H1 (cell line): ENCODE measurements at regions not wholly inside any gene's neighbourhood (a gene's known extent, or its start where the extent isn't known, plus 50 kb on each side); places are given as distances from the start of the nearest gene placed in this dataset.

Experiments
- CTCF ChIA-PET: fragments of 300-600 bp; sonication (Branson Sonifier 250); formaldehyde crosslinking; loops from one replicate; lab custom pipeline; 2021; ENCODE audit not compliant: partially characterized antibody; lab: Charles Lee
- POLR2A ChIA-PET: fragments of 300-600 bp; sonication (Branson Sonifier 250); formaldehyde crosslinking; loops from one replicate; lab custom pipeline; 2021; ENCODE audit warnings: inconsistent platforms; ENCODE audit not compliant: partially characterized antibody; lab: Charles Lee
- DNase-seq, 2 experiments: peaks; one replicate each; pipeline versions ENCODE4 v3.0.0 to v3.0.0-alpha.2; 2010 to 2022; ENCODE audit warnings: low spot score in 2 of 2, low read depth in 1 of 2, mixed read lengths in 1 of 2
- FAIRE-seq: peaks from 2 replicates; lab custom pipeline; 2011; peaks lifted over from hg19 to GRCh38; lab: Jason Lieb, UNC
- H2AFZ ChIP-seq: 2 replicates; pipeline ENCODE4 v1.8.1; 2012; ENCODE audit warnings: low read length, inconsistent platforms
- H2AK5ac ChIP-seq: 2 replicates; pipeline ENCODE4 v1.6.1; 2013; ENCODE audit warnings: low read depth, low read length
- H2BK120ac ChIP-seq: replicated peaks from 2 replicates; pipeline ENCODE3; 2013; ENCODE audit warnings: low read depth, low read length, inconsistent platforms
- H2BK12ac ChIP-seq: 2 replicates; pipeline ENCODE4 v1.6.1; 2013; ENCODE audit warnings: low read depth, low read length
- H2BK15ac ChIP-seq: 2 replicates; pipeline ENCODE4 v1.6.1; 2013; ENCODE audit warnings: low read length
- H2BK20ac ChIP-seq: 2 replicates; pipeline ENCODE4 v1.6.1; 2013; ENCODE audit warnings: low read length
- H2BK5ac ChIP-seq: 2 replicates; pipeline ENCODE4 v1.6.1; 2013; ENCODE audit warnings: low read depth, low read length
- H3K14ac ChIP-seq: 2 replicates; pipeline ENCODE4 v1.6.1; 2013; ENCODE audit warnings: inconsistent platforms; ENCODE audit not compliant: insufficient read length
- H3K18ac ChIP-seq: 2 replicates; pipeline ENCODE4 v1.6.1; 2013; ENCODE audit warnings: low read length; ENCODE audit errors: extremely low read depth
- H3K23ac ChIP-seq: 2 replicates; pipeline ENCODE4 v1.6.1; 2013; ENCODE audit warnings: inconsistent platforms; ENCODE audit not compliant: insufficient read length
- H3K23me2 ChIP-seq: 2 replicates; pipeline ENCODE4 v1.6.1; 2013; ENCODE audit warnings: low read depth, low read length
- H3K27ac ChIP-seq: 2 replicates; pipeline ENCODE4 v1.6.1; 2011; ENCODE audit warnings: low read depth, low read length, inconsistent platforms
- H3K27me3 ChIP-seq, 4 experiments: replicated peaks in 1 of 4; 1 replicate in 1 of 4; 2 replicates in 3 of 4; pipeline versions ENCODE4 v1.6.1 to v1.8.1; 2011 to 2013; ENCODE audit warnings: low read length in 3 of 4, mild to moderate bottlenecking in 3 of 4, inconsistent platforms in 2 of 4, mixed read lengths in 2 of 4, moderate library complexity in 1 of 4; ENCODE audit not compliant: control insufficient read depth in 3 of 4, insufficient read depth in 3 of 4; ENCODE audit errors: extremely low read depth in 1 of 4
- H3K36me3 ChIP-seq, 4 experiments: 2 replicates each; pipeline versions ENCODE4 v1.6.1 to v1.8.1; 2011 to 2013; ENCODE audit warnings: mild to moderate bottlenecking in 4 of 4, low read length in 3 of 4, moderate library complexity in 2 of 4, control low read depth in 1 of 4, inconsistent platforms in 1 of 4; ENCODE audit not compliant: insufficient read depth in 4 of 4, control insufficient read depth in 2 of 4
- H3K4ac ChIP-seq: replicated peaks from 2 replicates; pipeline ENCODE3; 2013; ENCODE audit warnings: low read length, low read depth, mixed read lengths, inconsistent platforms; ENCODE audit not compliant: insufficient read length
- H3K4me1 ChIP-seq, 4 experiments: replicated peaks in 1 of 4; 1 replicate in 1 of 4; 2 replicates in 3 of 4; pipeline versions ENCODE4 v1.6.1 to v1.8.1; 2011 to 2013; ENCODE audit warnings: low read length in 3 of 4, inconsistent platforms in 2 of 4, mixed read lengths in 1 of 4; ENCODE audit not compliant: insufficient read depth in 4 of 4, control insufficient read depth in 3 of 4
- H3K4me2 ChIP-seq, 2 experiments: 2 replicates each; pipeline versions ENCODE4 v1.6.1 to v1.8.1; 2011 to 2013; ENCODE audit warnings: low read depth in 2 of 2, low read length in 2 of 2, control low read depth in 1 of 2, inconsistent platforms in 1 of 2, mild to moderate bottlenecking in 1 of 2; ENCODE audit not compliant: insufficient read depth in 1 of 2
- H3K4me3 ChIP-seq, 4 experiments: fragments of 200-600, 300-600 bp in 1 of 4; sonication (generic), shearing (Covaris generic), sonication (Bioruptor Twin) in 1 of 4; 2 replicates each; pipeline versions ENCODE4 v1.5.1 to v1.8.1; 2011 to 2016; ENCODE audit warnings: low read length in 4 of 4, low read depth in 3 of 4, control low read depth in 2 of 4, inconsistent platforms in 2 of 4, mild to moderate bottlenecking in 2 of 4, mixed read lengths in 1 of 4, moderate library complexity in 1 of 4; ENCODE audit not compliant: insufficient read depth in 2 of 4; ENCODE audit errors: extremely low read depth in 1 of 4
- H3K56ac ChIP-seq: replicated peaks from 2 replicates; pipeline ENCODE3; 2013; ENCODE audit warnings: low read depth, mild to moderate bottlenecking, mixed read lengths, low read length, inconsistent platforms; ENCODE audit not compliant: insufficient read length
- H3K79me1 ChIP-seq: 2 replicates; pipeline ENCODE4 v1.6.1; 2013; ENCODE audit warnings: low read depth, low read length, control low read depth
- H3K79me2 ChIP-seq, 2 experiments: 2 replicates each; pipeline versions ENCODE4 v1.6.1 to v1.8.1; 2012 to 2013; ENCODE audit warnings: low read length in 2 of 2, mild to moderate bottlenecking in 2 of 2, inconsistent platforms in 1 of 2; ENCODE audit not compliant: insufficient read depth in 2 of 2, control insufficient read depth in 1 of 2
- H3K9ac ChIP-seq, 4 experiments: replicated peaks in 1 of 4; 1 replicate in 1 of 4; 2 replicates in 3 of 4; pipeline versions ENCODE4 v1.6.1 to v1.8.1; 2011 to 2013; ENCODE audit warnings: low read depth in 3 of 4, low read length in 3 of 4, control low read depth in 2 of 4, mild to moderate bottlenecking in 2 of 4, moderate library complexity in 2 of 4, inconsistent platforms in 1 of 4; ENCODE audit errors: extremely low read depth in 1 of 4
- H3K9me3 ChIP-seq, 2 experiments: 2 replicates each; pipeline versions ENCODE4 v1.6.1 to v1.8.1; 2012 to 2013; ENCODE audit warnings: mild to moderate bottlenecking in 2 of 2, moderate library complexity in 2 of 2, control low read depth in 1 of 2, inconsistent platforms in 1 of 2, low read depth in 1 of 2, low read length in 1 of 2, mixed read lengths in 1 of 2; ENCODE audit not compliant: insufficient read depth in 2 of 2
- H4K20me1 ChIP-seq, 2 experiments: replicated peaks in 1 of 2; 2 replicates each; pipeline versions ENCODE3 to v1.8.1; 2011 to 2013; ENCODE audit warnings: inconsistent platforms in 2 of 2, low read length in 2 of 2, mild to moderate bottlenecking in 1 of 2; ENCODE audit not compliant: insufficient read depth in 2 of 2, control insufficient read depth in 1 of 2
- H4K5ac ChIP-seq: 2 replicates; pipeline ENCODE4 v1.6.1; 2013; ENCODE audit warnings: low read length, low read depth, mixed read lengths, inconsistent platforms; ENCODE audit not compliant: insufficient read length
- H4K8ac ChIP-seq: 2 replicates; pipeline ENCODE4 v1.8.0; 2013; ENCODE audit warnings: mild to moderate bottlenecking, moderate library complexity, low read length, inconsistent platforms; ENCODE audit not compliant: insufficient read depth; ENCODE audit errors: extremely low read depth
- H4K91ac ChIP-seq: replicated peaks from 2 replicates; pipeline ENCODE3; 2013; ENCODE audit warnings: low read length, mixed read lengths, inconsistent platforms; ENCODE audit not compliant: insufficient read length
- CBX8 ChIP-seq: fragments of 300-800, 300-1000 bp; sonication (generic); IDR thresholded peaks from 2 replicates; pipeline ENCODE4 v1.7.1; 2016; ENCODE audit warnings: low read depth, low read length, borderline replicate concordance
- CHD1 ChIP-seq: IDR thresholded peaks from 2 replicates; pipeline ENCODE4 v1.6.1; 2012; ENCODE audit warnings: low read depth, low read length, improper control_type of control experiment
- CREB1 ChIP-seq: IDR thresholded peaks from 2 replicates; pipeline ENCODE4 v1.6.1; 2012; ENCODE audit warnings: inconsistent platforms
- HDAC2 ChIP-seq, 2 experiments: fragments of 300-600 bp in 1 of 2; sonication (generic) in 1 of 2; IDR thresholded peaks; 2 replicates each; pipeline ENCODE4 v1.6.1; 2011 to 2012; ENCODE audit warnings: low read depth in 2 of 2, low read length in 2 of 2, mild to moderate bottlenecking in 2 of 2, moderate library complexity in 2 of 2, borderline replicate concordance in 1 of 2, inconsistent platforms in 1 of 2
- NRF1 ChIP-seq: IDR thresholded peaks from 2 replicates; pipeline ENCODE4 v1.6.1; 2011; ENCODE audit warnings: mild to moderate bottlenecking, low read depth, low read length, improper control_type of control experiment
- POLR2AphosphoS5 ChIP-seq: IDR thresholded peaks from 2 replicates; pipeline ENCODE4 v1.6.1; 2011; ENCODE audit warnings: low read depth, low read length
- RNF2 ChIP-seq: fragments of 200-900, 300-1000 bp; sonication (generic); IDR thresholded peaks from 2 replicates; pipeline ENCODE4 v1.7.1; 2016; ENCODE audit warnings: borderline replicate concordance, low read depth, mild to moderate bottlenecking, antibody characterized with exemption, low read length; ENCODE audit not compliant: poor library complexity, severe bottlenecking; ENCODE audit errors: missing control alignments
- SAP30 ChIP-seq: fragments of 300-600 bp; sonication (generic); IDR thresholded peaks from 2 replicates; pipeline ENCODE4 v1.7.1; 2012; ENCODE audit warnings: low read length, moderate library complexity, mild to moderate bottlenecking, inconsistent platforms; ENCODE audit not compliant: insufficient read depth, insufficient replicate concordance
- ZNF274 ChIP-seq: IDR thresholded peaks from 2 replicates; pipeline ENCODE4 v1.7.0; 2012; ENCODE audit warnings: low read length, borderline replicate concordance; ENCODE audit errors: extremely low read depth
- WGBS, 2 experiments: shearing (Covaris generic) in 1 of 2; methylation state at CpG; one replicate each; pipeline versions ENCODE4 v1.1.6 to v1.1.7; 2013 to 2015; ENCODE audit warnings: low lambda C conversion rate in 2 of 2, mixed read lengths in 2 of 2, inconsistent platforms in 1 of 2, low coverage in 1 of 2, missing lambda C conversion rate in 1 of 2; ENCODE audit not compliant: insufficient replicate concordance in 2 of 2, insufficient coverage in 1 of 2, insufficient read length in 1 of 2; ENCODE audit errors: extremely low coverage in 1 of 2, missing lambda C conversion rate in 1 of 2; 5-methylcytosine and 5-hydroxymethylcytosine counted together
- TF ChIP-seq, protein P1 (sequence below): IDR thresholded peaks from 2 replicates; pipeline ENCODE4 v1.6.1; 2011; ENCODE audit warnings: low read length, improper control_type of control experiment

DNA sequence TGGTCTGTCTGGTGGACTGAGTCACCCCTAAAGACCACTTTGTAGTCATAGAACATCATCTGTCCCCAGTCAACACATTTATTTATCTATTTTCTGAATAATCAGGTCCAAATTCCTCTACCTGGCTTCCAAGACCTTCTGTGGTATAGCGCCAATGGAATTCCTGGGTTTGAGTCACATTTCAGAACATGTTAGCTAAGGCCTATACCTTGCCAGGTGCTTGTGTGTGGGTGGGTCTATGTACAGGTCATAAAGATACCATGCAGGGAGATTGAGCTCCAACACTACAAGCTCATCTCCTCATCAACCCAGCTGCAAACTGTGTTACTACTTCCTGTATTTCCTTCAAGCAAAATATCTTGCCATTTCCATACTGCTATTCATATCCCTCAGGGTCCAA is 113.3 kb downstream of the TRAPPC11 start:
- no peaks in the 10 kb centered on the region for H3K36me3 ChIP-seq
- H3K14ac ChIP-seq = no peak overlapping the region
- CTCF ChIA-PET = interaction anchor here (0.7 kb wide), 1 partner anchor 938 kb away, joined by 3 read pairs; no protein-coding TSS in a partner anchor
- H3K9me3 ChIP-seq = peaks cover 5 to 6% of the 10 kb centered on the region in 2 experiments; a peak in 3 of 4 replicates
- H3K27ac ChIP-seq = no peak overlapping the region
- no peaks in the 10 kb centered on the region for H3K27me3 ChIP-seq
- 0 out of 2 replicates have a peak overlapping the region, but pooled peaks have one; percentile 11 for H2BK12ac ChIP-seq
- no peak overlapping the region for H3K9ac ChIP-seq
- DNase-seq (no peak), FAIRE-seq (no peak)
- H3K4me2 ChIP-seq = no peak overlapping the region
- H3K23me2 ChIP-seq = no peaks in the 10 kb centered on the region
- H4K20me1 ChIP-seq = no peaks in the 10 kb centered on the region
- no peaks in the 10 kb centered on the region for H3K79me2 ChIP-seq
- H2BK15ac ChIP-seq = no peak overlapping the region
- H3K23ac ChIP-seq = no peak overlapping the region
- no peak overlapping the region for H4K5ac ChIP-seq
- no peak overlapping the region for H2AFZ ChIP-seq
- 0 out of 2 replicates have a peak overlapping the region, but pooled peaks have one; percentile 40 for H2BK20ac ChIP-seq
- no peak overlapping the region for H3K18ac ChIP-seq
- TF ChIP-seq, protein P1, sequence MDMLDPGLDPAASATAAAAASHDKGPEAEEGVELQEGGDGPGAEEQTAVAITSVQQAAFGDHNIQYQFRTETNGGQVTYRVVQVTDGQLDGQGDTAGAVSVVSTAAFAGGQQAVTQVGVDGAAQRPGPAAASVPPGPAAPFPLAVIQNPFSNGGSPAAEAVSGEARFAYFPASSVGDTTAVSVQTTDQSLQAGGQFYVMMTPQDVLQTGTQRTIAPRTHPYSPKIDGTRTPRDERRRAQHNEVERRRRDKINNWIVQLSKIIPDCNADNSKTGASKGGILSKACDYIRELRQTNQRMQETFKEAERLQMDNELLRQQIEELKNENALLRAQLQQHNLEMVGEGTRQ = no peak
- no peak for TF ChIP-seq POLR2AphosphoS5
- no peak for TF ChIP-seq HDAC2 (IDR thresholded peaks at IDR 0.05; ENCODE audit: borderline replicate concordance in 1 of 2, low read depth in 2 of 2, low read length in 2 of 2)
- TF ChIP-seq RNF2 = no peak
- TF ChIP-seq CHD1 = no peak
- no peak for TF ChIP-seq SAP30
- TF ChIP-seq CREB1 = no peak
- no peak for TF ChIP-seq NRF1
- TF ChIP-seq ZNF274 = no peak
- no peak for TF ChIP-seq CBX8
- no peak overlapping the region for H4K91ac ChIP-seq
- H4K8ac ChIP-seq = no peak overlapping the region
- no peak overlapping the region for H3K4me3 ChIP-seq
- H2BK120ac ChIP-seq = peak overlapping the region; percentile 3
- no peak overlapping the region for H2AK5ac ChIP-seq
- H3K4me1 ChIP-seq = peaks cover 2 to 9% (median 4%) of the 10 kb centered on the region in 4 experiments
- POLR2A ChIA-PET = no interaction called here
- no peaks in the 10 kb centered on the region for H3K79me1 ChIP-seq
- H2BK5ac ChIP-seq = no peak overlapping the region
- 89% methylated on average over 1 of the region's 1 CpG; no CpG with 5 or more reads in 1 of the 2 experiments for WGBS, 2 experiments
- H3K4ac ChIP-seq = no peak overlapping the region
- H3K56ac ChIP-seq = no peak overlapping the region
